GM19035 (cell line): ENCODE measurements at regions not wholly inside any gene's neighbourhood (a gene's known extent, or its start where the extent isn't known, plus 50 kb on each side); places are given as distances from the start of the nearest gene placed in this dataset.
"Not testable (repeated sequence)": the region's sequence is repeated elsewhere in the genome, so short reads cannot be mapped to it uniquely, and the experiment has no call there.

Experiments
- ATAC-seq: cut with Tn5 transposase; IDR thresholded peaks from one replicate; pipeline ENCODE4 v1.9.1; 2021; ENCODE audit not compliant: unreplicated experiment

- no peak for ATAC-seq
Measured at GRCh38 chr16:86072328-86073102, 173.6 kb downstream of the IRF8 start.

- no peak for ATAC-seq
Measured at GRCh38 chr16:86073103-86073625, 174.2 kb downstream of the IRF8 start.

GRCh38 chr16:86073763-86074493, 175.0 kb downstream of the IRF8 start:
- ATAC-seq = no peak

- ATAC-seq = no peak
Measured at GRCh38 chr16:86074651-86075487, 175.9 kb downstream of the IRF8 start.

GRCh38 chr16:86075488-86075785, 176.5 kb downstream of the IRF8 start:
- no peak for ATAC-seq

GRCh38 chr16:86075839-86076440, 177.0 kb downstream of the IRF8 start:
- ATAC-seq = no peak

GRCh38 chr16:86076606-86077005, 177.6 kb downstream of the IRF8 start:
- ATAC-seq = no peak

- ATAC-seq = no peak
Measured at GRCh38 chr16:86077243-86077940, 178.4 kb downstream of the IRF8 start.

GRCh38 chr16:86078121-86078600, 179.2 kb downstream of the IRF8 start:
- no peak for ATAC-seq

GRCh38 chr16:86078711-86079110, 179.7 kb downstream of the IRF8 start:
- ATAC-seq = not testable (repeated sequence)

- no peak for ATAC-seq
Measured at GRCh38 chr16:86079255-86079885, 180.4 kb downstream of the IRF8 start.

GRCh38 chr16:86080131-86080875, 181.3 kb downstream of the IRF8 start:
- ATAC-seq = no peak

- no peak for ATAC-seq
Measured at GRCh38 chr16:86080982-86081381, 182.0 kb downstream of the IRF8 start.

- ATAC-seq = no peak
Measured at GRCh38 chr16:86082418-86083030, 183.6 kb downstream of the IRF8 start.

- ATAC-seq = no peak
Measured at GRCh38 chr16:86083382-86084002, 184.5 kb downstream of the IRF8 start.

- ATAC-seq = no peak
Measured at GRCh38 chr16:86085161-86085611, 186.2 kb downstream of the IRF8 start.

GRCh38 chr16:86085795-86086194, 186.8 kb downstream of the IRF8 start:
- no peak for ATAC-seq

- ATAC-seq = no peak
Measured at GRCh38 chr16:86086471-86086870, 187.5 kb downstream of the IRF8 start.
